ENCODE measurements at regions not wholly inside any gene's neighbourhood (a gene's known extent, or its start where the extent isn't known, plus 50 kb on each side); places are given as distances from the start of the nearest gene placed in this dataset.
"Not testable (repeated sequence)": the region's sequence is repeated elsewhere in the genome, so short reads cannot be mapped to it uniquely, and the experiment has no call there.

- no peak for ATAC-seq
Measured at GRCh38 chr2:81093031-81093430, 788.5 kb upstream of the LRRTM1 start.

GRCh38 chr2:81087646-81088045, 783.1 kb upstream of the LRRTM1 start:
- ATAC-seq: no peak

- no peak for ATAC-seq
Measured at GRCh38 chr2:81084101-81084500, 779.5 kb upstream of the LRRTM1 start.

GRCh38 chr2:81078631-81079030, 774.1 kb upstream of the LRRTM1 start:
- no peak for ATAC-seq

GRCh38 chr2:81078102-81078501, 773.5 kb upstream of the LRRTM1 start:
- no peak for ATAC-seq

- ATAC-seq: no peak
Measured at GRCh38 chr2:81077396-81077795, 772.8 kb upstream of the LRRTM1 start.

- ATAC-seq: no peak
Measured at GRCh38 chr2:81073412-81073811, 768.9 kb upstream of the LRRTM1 start.

- no peak for ATAC-seq
Measured at GRCh38 chr2:81068144-81068543, 763.6 kb upstream of the LRRTM1 start.

- ATAC-seq: no peak
Measured at GRCh38 chr2:81061016-81061415, 756.5 kb upstream of the LRRTM1 start.

- no peak for ATAC-seq
Measured at GRCh38 chr2:81050580-81051095, 746.1 kb upstream of the LRRTM1 start.

GRCh38 chr2:81043681-81044080, 739.1 kb upstream of the LRRTM1 start:
- no peak for ATAC-seq

- ATAC-seq: no peak
Measured at GRCh38 chr2:81007104-81007503, 702.6 kb upstream of the LRRTM1 start.

- no peak for ATAC-seq
Measured at GRCh38 chr2:81002906-81003305, 698.4 kb upstream of the LRRTM1 start.

- ATAC-seq: no peak
Measured at GRCh38 chr2:80987466-80987865, 682.9 kb upstream of the LRRTM1 start.

- no peak for ATAC-seq
Measured at GRCh38 chr2:80969900-80970299, 665.3 kb upstream of the LRRTM1 start.

- no peak for ATAC-seq
Measured at GRCh38 chr2:80968450-80968849, 663.9 kb upstream of the LRRTM1 start.

GRCh38 chr2:80947601-80948130, 643.1 kb upstream of the LRRTM1 start:
- ATAC-seq: no peak

GRCh38 chr2:80943487-80943886, 638.9 kb upstream of the LRRTM1 start:
- ATAC-seq: no peak

- ATAC-seq: no peak
Measured at GRCh38 chr2:80942766-80943165, 638.2 kb upstream of the LRRTM1 start.

- ATAC-seq: no peak
Measured at GRCh38 chr2:80938463-80938862, 633.9 kb upstream of the LRRTM1 start.

GRCh38 chr2:80931820-80932219, 627.3 kb upstream of the LRRTM1 start:
- ATAC-seq: not testable (repeated sequence)

- no peak for ATAC-seq
Measured at GRCh38 chr2:80930777-80931176, 626.2 kb upstream of the LRRTM1 start.

GRCh38 chr2:80926168-80926567, 621.6 kb upstream of the LRRTM1 start:
- ATAC-seq: no peak

- no peak for ATAC-seq
Measured at GRCh38 chr2:80896576-80896975, 592.0 kb upstream of the LRRTM1 start.

GRCh38 chr2:80894486-80894885, 589.9 kb upstream of the LRRTM1 start:
- ATAC-seq: no peak
